ENCODE measurements at regions not wholly inside any gene's neighbourhood (a gene's known extent, or its start where the extent isn't known, plus 50 kb on each side); places are given as distances from the start of the nearest gene placed in this dataset.

- intact Hi-C loops (cut with micrococcal nuclease), result no loop called here
- peaks cover 13% of the 10 kb centered on the region for H3K4me1 Mint-ChIP-seq
- H3K27ac Mint-ChIP-seq, result no peak overlapping the region
- no peak for DNase-seq
- peaks cover 0 to 2% of the 10 kb centered on the region in 2 donors for H3K27me3 ChIP-seq (ENCODE audit: control insufficient read depth in 2 of 2, insufficient read depth in 2 of 2, low read length in 2 of 2)
- no peak overlapping the region for H3K4me3 ChIP-seq (replicated peaks in 1 of 3; ENCODE audit: low read depth in 2 of 3, low read length in 3 of 3)
- no CpG with 5 or more reads among the region's 1 CpG for WGBS (ENCODE audit: insufficient coverage)
- H3K36me3 Mint-ChIP-seq, result no peaks in the 10 kb centered on the region
- no peaks in the 10 kb centered on the region for H3K79me2 ChIP-seq (ENCODE audit: insufficient read depth, low read length)
- H4K20me1 ChIP-seq (ENCODE audit: insufficient read depth, low read length), result no peaks in the 10 kb centered on the region
- H3K36me3 ChIP-seq (replicated peaks in 1 of 2; ENCODE audit: control insufficient read depth in 1 of 2, insufficient read depth in 2 of 2, low read length in 2 of 2), result no peaks in the 10 kb centered on the region
- no peak overlapping the region for H3K4me3 Mint-ChIP-seq
- H2AFZ ChIP-seq (ENCODE audit: insufficient read depth, low read depth, low read length, poor library complexity, severe bottlenecking), result no peak overlapping the region
- peaks cover 1 to 10% (median 5%) of the 10 kb centered on the region in 3 donors for H3K27me3 Mint-ChIP-seq (ENCODE audit: low read depth in 3 of 3)
- H3K9ac ChIP-seq (ENCODE audit: insufficient read depth, low read length, poor library complexity, severe bottlenecking), result no peak overlapping the region
- TF ChIP-seq, protein P1, sequence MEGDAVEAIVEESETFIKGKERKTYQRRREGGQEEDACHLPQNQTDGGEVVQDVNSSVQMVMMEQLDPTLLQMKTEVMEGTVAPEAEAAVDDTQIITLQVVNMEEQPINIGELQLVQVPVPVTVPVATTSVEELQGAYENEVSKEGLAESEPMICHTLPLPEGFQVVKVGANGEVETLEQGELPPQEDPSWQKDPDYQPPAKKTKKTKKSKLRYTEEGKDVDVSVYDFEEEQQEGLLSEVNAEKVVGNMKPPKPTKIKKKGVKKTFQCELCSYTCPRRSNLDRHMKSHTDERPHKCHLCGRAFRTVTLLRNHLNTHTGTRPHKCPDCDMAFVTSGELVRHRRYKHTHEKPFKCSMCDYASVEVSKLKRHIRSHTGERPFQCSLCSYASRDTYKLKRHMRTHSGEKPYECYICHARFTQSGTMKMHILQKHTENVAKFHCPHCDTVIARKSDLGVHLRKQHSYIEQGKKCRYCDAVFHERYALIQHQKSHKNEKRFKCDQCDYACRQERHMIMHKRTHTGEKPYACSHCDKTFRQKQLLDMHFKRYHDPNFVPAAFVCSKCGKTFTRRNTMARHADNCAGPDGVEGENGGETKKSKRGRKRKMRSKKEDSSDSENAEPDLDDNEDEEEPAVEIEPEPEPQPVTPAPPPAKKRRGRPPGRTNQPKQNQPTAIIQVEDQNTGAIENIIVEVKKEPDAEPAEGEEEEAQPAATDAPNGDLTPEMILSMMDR (IDR thresholded peaks at IDR 0.05), result no peak
- H3K4me1 ChIP-seq (ENCODE audit: control insufficient read depth in 1 of 2, insufficient read depth in 2 of 2, low read length in 2 of 2), result peaks cover 0 to 14% of the 10 kb centered on the region in 2 donors
- no peak overlapping the region for H3K27ac ChIP-seq (ENCODE audit: low read depth in 1 of 2, low read length in 2 of 2)
- H3K9me3 Mint-ChIP-seq, result peaks cover 0 to 6% (median 4%) of the 10 kb centered on the region in 7 donors
- no peak overlapping the region for H3K4me2 ChIP-seq (replicated peaks; ENCODE audit: extremely low read depth, low read length, poor library complexity, severe bottlenecking)
- H3K9me3 ChIP-seq (replicated peaks in 1 of 2; ENCODE audit: control insufficient read depth in 1 of 2, insufficient read depth in 1 of 2, low read length in 2 of 2), result no peaks in the 10 kb centered on the region
These were observed 144.2 kb upstream of the FAM241A start for GRCh38 chr4:112001041-112001440.

GRCh38 chr4:112002248-112002661, 143.0 kb upstream of the FAM241A start:
- no peak for DNase-seq
- Histone ChIP-seq H3K4me1 (ENCODE audit: control insufficient read depth in 1 of 2, insufficient read depth in 2 of 2, low read length in 2 of 2) (peaks cover 0 to 11% of the 10 kb centered on the region in 2 donors), H3K27ac (ENCODE audit: low read depth in 1 of 2, low read length in 2 of 2) (no peak overlapping the region), H4K20me1 (ENCODE audit: insufficient read depth, low read length) (no peaks in the 10 kb centered on the region), H3K27me3 (ENCODE audit: control insufficient read depth in 2 of 2, insufficient read depth in 2 of 2, low read length in 2 of 2) (peaks cover 0 to 2% of the 10 kb centered on the region in 2 donors), H3K4me3 (replicated peaks in 1 of 3; ENCODE audit: low read depth in 2 of 3, low read length in 3 of 3) (no peak overlapping the region), H2AFZ (ENCODE audit: insufficient read depth, low read depth, low read length, poor library complexity, severe bottlenecking) (no peak overlapping the region), H3K79me2 (ENCODE audit: insufficient read depth, low read length) (no peaks in the 10 kb centered on the region), H3K4me2 (replicated peaks; ENCODE audit: extremely low read depth, low read length, poor library complexity, severe bottlenecking) (no peak overlapping the region), H3K36me3 (replicated peaks in 1 of 2; ENCODE audit: control insufficient read depth in 1 of 2, insufficient read depth in 2 of 2, low read length in 2 of 2) (no peaks in the 10 kb centered on the region), H3K9ac (ENCODE audit: insufficient read depth, low read length, poor library complexity, severe bottlenecking) (no peak overlapping the region), H3K9me3 (replicated peaks in 1 of 2; ENCODE audit: control insufficient read depth in 1 of 2, insufficient read depth in 1 of 2, low read length in 2 of 2) (no peaks in the 10 kb centered on the region)
- intact Hi-C loops (cut with micrococcal nuclease), result no loop called here
- H3K4me3 Mint-ChIP-seq, result no peak overlapping the region
- peaks cover 9% of the 10 kb centered on the region for H3K4me1 Mint-ChIP-seq
- H3K27ac Mint-ChIP-seq, result no peak overlapping the region
- peaks cover 0 to 6% (median 4%) of the 10 kb centered on the region in 7 donors for H3K9me3 Mint-ChIP-seq
- no peaks in the 10 kb centered on the region for H3K36me3 Mint-ChIP-seq
- TF ChIP-seq, protein P1 (IDR thresholded peaks at IDR 0.05), result no peak
- 88% methylated on average over 2 of the region's 2 CpGs for WGBS (ENCODE audit: insufficient coverage)
- peaks cover 0 to 10% (median 4%) of the 10 kb centered on the region in 3 donors for H3K27me3 Mint-ChIP-seq (ENCODE audit: low read depth in 3 of 3)

All from CD14-positive monocyte (primary cell).